ENCODE measurements at regions not wholly inside any gene's neighbourhood (a gene's known extent, or its start where the extent isn't known, plus 50 kb on each side); places are given as distances from the start of the nearest gene placed in this dataset.

DNA sequence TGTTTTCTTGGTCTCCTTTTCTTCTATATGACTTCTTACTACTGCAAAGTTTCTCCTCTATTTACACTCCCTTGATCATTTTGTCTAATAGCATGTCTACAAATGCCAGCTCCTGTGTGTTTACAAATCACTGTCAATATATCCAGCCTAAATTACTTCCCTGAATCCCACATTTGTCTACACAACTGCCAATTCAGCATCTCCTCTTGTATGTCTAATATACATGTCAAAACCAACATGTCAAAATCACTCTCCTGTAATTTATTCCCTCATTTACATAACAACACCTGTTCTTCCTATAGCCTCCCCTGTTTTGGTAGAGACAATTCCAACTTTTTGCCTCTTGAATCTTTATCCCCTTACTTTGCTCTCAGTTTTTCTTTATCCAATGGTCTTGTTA is 359.3 kb downstream of the PLOD2 start:
- no peak for DNase-seq
- no peaks in the 10 kb centered on the region for H3K36me3 Mint-ChIP-seq (ENCODE audit: insufficient read depth in 1 of 3, low read depth in 3 of 3)
- Histone ChIP-seq H4K91ac (ENCODE audit: insufficient read length, low read depth, low read length) (no peak overlapping the region), H3K27me3 (ENCODE audit: insufficient read depth, low read length) (no peaks in the 10 kb centered on the region), H3K27ac (ENCODE audit: insufficient read length, low read depth, low read length) (no peak overlapping the region), H3K23ac (ENCODE audit: insufficient read length, low read depth, low read length) (no peak overlapping the region), H3T11ph (ENCODE audit: low read length) (no peak overlapping the region), H3K18ac (ENCODE audit: insufficient read length, low read depth, low read length) (no peak overlapping the region), H3K56ac (ENCODE audit: insufficient read length, low read depth, low read length) (no peak overlapping the region), H2BK12ac (ENCODE audit: insufficient read length, low read depth, low read length) (no peak overlapping the region), H3K4me2 (ENCODE audit: insufficient read depth, insufficient read length, low read length) (no peak overlapping the region), H2BK15ac (ENCODE audit: low read depth, low read length) (no peak overlapping the region), H2AFZ (ENCODE audit: low read length) (no peak overlapping the region), H4K8ac (replicated peaks; ENCODE audit: insufficient read length, low read depth, low read length) (no peak overlapping the region), H3K23me2 (ENCODE audit: insufficient read length, low read depth, low read length, poor library complexity, severe bottlenecking) (no peaks in the 10 kb centered on the region), H3K4me1 (ENCODE audit: insufficient read depth, low read length) (no peaks in the 10 kb centered on the region; the same call in 1 of the 2 replicates), H2AK5ac (ENCODE audit: insufficient read length, low read length) (no peak overlapping the region), H3K4ac (ENCODE audit: low read depth, low read length) (no peak overlapping the region), H3K14ac (ENCODE audit: insufficient read depth, low read length) (no peak overlapping the region), H4K5ac (ENCODE audit: insufficient read length, low read depth, low read length) (no peak overlapping the region), H2BK20ac (ENCODE audit: low read depth, low read length, poor library complexity, severe bottlenecking) (no peak overlapping the region), H2BK5ac (ENCODE audit: insufficient read length, low read length) (no peak overlapping the region), H2BK120ac (ENCODE audit: low read depth, low read length, poor library complexity, severe bottlenecking) (no peak overlapping the region), H3K9me3 (ENCODE audit: control insufficient read depth, low read depth, low read length) (no peaks in the 10 kb centered on the region), H3K9ac (ENCODE audit: extremely low read depth, insufficient read length, low read length) (no peak overlapping the region), H3K79me1 (ENCODE audit: insufficient read depth, low read depth, low read length, poor library complexity, severe bottlenecking) (no peaks in the 10 kb centered on the region), H3K79me2 (ENCODE audit: insufficient read depth, low read length) (no peaks in the 10 kb centered on the region), H4K20me1 (ENCODE audit: control insufficient read depth, insufficient read depth, insufficient read length) (no peaks in the 10 kb centered on the region)
- H3K4me1 Mint-ChIP-seq = peaks cover 25 to 33% of the 10 kb centered on the region in 2 experiments
- no peak overlapping the region for H3K27ac Mint-ChIP-seq
- TF ChIP-seq, protein P1, sequence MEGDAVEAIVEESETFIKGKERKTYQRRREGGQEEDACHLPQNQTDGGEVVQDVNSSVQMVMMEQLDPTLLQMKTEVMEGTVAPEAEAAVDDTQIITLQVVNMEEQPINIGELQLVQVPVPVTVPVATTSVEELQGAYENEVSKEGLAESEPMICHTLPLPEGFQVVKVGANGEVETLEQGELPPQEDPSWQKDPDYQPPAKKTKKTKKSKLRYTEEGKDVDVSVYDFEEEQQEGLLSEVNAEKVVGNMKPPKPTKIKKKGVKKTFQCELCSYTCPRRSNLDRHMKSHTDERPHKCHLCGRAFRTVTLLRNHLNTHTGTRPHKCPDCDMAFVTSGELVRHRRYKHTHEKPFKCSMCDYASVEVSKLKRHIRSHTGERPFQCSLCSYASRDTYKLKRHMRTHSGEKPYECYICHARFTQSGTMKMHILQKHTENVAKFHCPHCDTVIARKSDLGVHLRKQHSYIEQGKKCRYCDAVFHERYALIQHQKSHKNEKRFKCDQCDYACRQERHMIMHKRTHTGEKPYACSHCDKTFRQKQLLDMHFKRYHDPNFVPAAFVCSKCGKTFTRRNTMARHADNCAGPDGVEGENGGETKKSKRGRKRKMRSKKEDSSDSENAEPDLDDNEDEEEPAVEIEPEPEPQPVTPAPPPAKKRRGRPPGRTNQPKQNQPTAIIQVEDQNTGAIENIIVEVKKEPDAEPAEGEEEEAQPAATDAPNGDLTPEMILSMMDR (conservative IDR thresholded peaks at IDR 0.05) = no peak
- no peak overlapping the region for H3K4me3 Mint-ChIP-seq
- no peaks in the 10 kb centered on the region for H3K9me3 Mint-ChIP-seq
- H3K27me3 Mint-ChIP-seq (ENCODE audit: low read depth) = no peaks in the 10 kb centered on the region

Measured in H9 (cell line).